UCSD-AML1 (cell line): ENCODE measurements at regions not wholly inside any gene's neighbourhood (a gene's known extent, or its start where the extent isn't known, plus 50 kb on each side); places are given as distances from the start of the nearest gene placed in this dataset.

Source experiments
- DNase-seq: peaks from one replicate; lab custom pipeline; 2025; ENCODE audit not compliant: unreplicated experiment; lab: John Stamatoyannopoulos, UW

DNA sequence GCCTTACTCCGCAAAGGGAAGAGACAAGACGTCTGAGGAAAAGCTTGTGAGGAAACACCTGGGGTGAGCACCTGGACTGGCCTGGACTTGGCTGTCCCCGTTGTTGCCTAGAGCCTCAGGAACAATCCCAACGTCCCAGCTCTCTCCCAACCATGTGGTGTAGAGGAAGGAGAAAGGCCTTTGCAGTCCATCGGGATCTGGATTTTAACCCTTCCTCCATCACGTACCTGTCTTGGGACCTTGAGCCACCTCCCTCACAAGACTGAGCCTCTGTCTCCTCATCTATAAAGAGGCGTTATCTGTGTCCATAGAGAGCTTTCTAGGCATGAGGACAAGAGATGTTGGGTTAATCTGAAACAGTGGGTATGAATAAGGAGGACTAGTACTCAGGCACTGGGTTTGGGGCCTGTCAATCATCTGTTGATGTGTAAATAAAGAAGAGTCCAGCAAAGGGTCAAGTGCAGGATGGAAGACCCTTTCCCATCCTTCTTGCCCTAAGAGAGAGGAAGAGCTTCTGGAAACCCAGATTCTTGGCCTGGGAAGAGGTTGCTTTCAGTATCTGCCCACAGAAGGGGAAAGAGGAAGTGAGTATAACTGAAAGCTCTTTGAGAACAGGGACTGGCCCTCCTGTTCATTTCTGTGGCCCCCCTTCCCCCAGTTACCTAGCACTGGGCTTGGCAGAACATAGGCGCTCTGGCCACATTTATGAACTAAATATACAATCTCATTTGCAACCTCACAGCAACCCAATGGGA lies 137.1 kb downstream of the PJA1 start:
- DNase-seq = no peak

DNA sequence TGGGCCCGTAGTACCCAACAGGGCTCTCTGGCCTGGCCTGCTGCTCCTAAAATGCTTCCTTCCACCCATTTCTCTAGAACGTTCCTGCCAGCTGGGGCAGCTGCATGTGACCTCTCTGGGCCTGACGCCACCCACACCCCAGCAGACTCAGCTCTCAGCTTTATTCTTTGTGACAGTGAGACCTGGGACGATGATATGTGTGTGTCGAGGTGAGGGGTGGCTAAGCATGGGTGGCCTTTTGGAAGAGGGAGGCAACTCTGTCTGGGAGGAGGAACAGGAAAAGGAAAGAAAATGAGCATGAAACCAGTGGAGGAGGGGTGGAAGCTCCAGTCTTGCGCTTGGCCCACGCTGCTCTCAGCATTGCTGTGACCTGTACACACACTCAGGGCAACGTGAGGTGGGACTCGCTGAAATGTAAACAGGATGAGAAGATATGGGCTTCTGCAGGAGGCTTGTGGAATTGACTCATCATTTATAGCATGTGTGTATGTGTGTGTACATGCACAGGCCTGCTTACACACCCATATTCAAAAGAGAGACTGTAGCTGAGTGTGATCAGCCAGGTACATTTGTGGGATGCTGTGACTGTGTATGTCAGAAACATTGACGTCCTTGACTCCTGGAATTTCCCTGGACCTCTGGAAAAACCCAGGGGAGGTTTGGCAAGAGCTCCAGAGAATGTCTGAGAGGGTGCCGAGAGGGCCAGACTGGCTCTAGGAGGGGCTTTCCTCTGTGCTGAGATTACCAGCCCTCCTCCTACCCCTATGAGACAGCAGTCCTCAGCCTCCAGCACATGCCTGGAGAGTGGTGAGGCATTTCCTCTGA lies 137.9 kb downstream of the PJA1 start:
- no peak for DNase-seq

DNA sequence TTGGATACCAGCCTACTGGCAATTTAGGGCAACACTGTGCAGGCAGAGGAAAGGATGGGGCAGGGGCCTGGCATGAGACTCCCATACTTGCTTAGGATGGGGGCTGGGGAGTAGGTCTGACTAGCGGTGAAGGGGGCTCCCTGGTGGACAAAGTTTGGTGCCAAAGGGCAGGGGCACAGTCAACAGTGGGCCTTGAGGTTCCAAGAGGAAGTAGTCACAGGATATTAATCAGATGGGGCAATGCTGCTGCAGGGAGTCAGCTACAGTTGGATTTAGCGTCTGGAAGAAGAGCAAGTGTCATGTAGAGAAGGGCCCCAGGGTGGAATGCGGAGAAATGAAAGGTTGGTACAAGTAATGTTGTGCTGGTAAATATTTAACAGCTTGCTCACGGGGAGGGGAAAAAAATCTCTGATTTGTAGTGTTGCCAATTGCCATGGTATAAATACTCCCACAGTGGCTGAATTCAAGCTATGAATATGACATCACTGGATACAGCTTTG lies 139.4 kb downstream of the PJA1 start:
- DNase-seq = no peak

DNA sequence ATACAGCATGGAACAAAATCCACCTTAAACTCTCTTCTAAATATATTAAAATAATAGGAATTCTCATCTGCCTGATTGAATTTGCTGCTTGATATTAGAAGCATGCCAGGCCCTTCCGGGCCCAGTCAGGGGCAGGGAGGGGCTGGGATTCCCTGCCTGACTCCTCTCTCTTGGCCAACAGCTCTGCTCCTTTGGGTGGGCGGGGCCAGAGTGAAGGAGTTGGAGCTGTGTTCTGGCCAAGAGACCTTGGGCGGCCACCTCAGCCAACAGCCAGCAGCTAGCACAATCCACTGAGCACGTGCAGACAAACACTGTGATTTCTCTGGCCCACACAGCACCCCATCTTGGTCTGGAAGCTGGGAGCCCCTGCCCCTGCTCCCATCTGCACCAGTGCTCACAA lies 140.3 kb downstream of the PJA1 start:
- DNase-seq = no peak

DNA sequence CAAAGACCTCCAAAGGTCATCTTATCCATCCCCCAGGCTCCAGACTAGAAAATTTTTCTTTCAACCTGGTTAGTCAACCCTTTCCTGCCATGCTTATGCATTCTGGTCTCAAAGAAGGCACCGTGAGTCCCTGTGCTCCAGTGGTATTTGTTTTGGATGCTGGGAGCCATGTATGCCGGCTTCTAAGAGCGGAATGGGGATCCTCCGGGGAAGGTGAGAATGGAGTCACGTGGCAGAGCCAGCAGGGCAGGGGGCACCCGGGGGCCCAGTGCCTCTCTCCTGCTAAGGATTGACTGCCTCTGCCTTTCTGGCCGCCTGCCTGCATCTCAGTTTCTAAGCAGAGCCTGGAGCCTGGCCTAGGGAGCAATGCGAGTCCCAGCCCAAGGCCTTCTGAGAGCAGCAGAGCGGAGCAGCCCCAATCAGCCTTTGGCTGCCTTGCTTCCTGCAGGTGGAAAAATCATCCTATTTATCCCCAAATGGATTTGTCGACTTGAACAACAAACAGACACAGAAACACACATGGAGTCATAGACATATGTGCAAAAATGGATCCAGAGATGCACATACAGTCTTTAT lies 141.0 kb downstream of the PJA1 start:
- no peak for DNase-seq

DNA sequence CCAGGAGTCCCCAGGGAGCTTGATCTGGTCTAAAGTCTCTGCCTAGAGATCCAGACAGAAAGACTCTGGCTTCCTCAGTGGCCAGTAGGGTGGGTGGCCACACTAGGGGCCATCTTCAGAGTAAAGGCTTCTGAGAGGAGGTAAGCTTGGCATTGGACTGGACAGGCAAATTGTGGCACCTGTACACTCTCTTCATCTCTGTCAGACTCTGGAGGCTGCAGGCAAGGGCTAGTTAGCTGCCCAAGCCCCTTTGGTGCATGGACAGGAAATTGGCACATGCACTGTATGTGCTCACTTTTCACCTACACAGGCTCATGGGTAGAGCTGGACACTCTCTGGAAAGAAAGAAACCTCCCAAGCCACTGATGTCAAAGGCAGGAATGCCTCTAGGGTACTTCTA lies 142.8 kb downstream of the PJA1 start:
- no peak for DNase-seq

DNA sequence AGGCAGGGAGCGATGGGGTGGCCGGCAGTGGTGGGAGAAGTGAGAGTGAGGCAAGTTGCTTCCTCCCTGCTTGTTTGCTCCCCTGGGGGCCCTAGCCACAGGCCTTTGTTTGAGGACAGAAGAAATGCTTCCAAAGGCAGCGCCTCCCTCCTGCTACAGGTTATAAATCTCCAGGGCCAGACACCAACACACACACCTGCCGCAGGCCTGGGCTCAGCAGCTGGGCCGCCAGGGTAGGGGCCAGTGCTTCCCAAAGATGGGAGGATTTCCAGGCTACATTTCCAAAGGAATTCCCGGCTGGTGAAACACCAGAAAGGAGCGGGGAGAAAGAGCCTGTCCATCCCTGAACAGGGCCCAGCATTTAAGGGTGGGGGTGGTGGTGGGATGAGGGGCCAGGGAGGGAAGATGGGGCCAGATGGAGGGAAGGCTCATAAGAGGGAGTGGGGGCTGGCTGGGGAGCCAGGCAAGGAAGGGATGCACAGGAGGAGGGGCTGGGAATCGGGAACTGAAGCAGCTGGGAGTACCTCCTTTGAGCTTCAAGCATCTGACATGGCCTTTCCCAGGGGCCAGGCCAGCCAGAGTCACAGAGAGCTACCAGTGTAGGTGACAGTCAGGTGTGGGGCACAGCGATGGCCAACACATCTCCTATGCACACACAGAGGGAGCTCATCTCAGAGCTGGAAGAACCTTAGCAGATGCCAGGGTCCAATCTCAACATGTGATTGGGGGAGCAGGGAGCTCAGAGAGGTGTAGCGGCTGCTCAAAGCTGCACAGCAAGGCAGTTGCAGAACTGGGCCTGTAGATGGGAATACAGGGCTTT lies 143.9 kb downstream of the PJA1 start:
- no peak for DNase-seq

DNA sequence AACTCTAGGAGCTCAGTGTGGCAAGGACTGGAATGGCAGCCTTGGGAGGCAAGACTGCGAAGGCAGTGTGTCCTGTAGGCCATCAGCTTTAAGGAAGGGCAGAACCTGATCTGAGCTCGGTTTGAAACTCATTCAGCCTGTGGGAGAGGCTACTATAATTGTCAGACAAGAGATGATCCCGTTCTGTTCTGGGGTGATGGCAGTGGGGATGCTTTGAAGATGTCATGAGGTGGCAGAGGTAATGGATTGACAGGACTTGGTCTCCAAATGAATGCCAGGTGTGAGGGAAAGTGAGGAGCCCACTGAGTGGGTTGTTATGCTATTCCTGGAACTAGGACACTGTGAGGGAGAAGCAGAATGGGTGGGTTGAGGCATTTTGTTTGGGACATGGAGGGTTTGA lies 144.9 kb downstream of the PJA1 start:
- DNase-seq = no peak

DNA sequence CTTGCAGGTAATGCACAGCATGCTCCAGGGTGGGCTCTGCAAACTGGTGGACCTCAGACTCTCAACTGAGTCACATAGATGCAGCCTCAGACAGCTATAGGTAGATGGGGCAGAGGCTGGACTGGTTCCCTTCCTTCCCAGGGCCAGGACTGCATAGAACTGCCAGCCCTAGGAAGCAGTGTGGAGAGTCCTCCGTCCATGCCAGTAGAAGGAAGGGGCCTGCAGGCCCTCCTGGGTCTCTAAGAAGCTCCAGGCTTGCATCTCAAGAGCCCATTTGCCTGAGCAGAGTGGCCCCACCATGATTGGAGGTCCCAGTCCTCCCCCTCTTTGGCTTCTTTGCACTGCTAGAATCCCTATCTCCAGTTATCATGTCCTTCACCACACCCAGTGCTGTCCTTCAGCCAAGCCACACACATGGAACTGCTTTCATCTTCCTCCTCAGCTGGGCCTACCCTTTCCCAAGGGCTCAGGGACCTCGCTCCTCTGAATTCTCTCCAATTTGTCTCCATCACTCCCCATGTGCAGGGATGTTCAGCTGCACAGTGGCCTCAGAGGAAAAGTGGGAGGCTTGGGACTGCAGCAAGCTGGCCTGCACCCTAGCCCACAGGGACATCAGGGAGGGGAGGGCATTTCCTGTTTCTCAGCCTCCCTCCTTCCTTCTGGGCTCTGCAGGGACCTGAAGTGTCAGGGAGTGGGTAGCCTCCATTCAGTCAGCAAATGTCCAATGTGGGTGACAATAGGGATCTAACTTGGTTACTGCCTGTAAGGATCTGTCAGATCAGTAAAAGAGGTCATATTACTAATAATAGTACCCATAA lies 146.0 kb downstream of the PJA1 start:
- DNase-seq = no peak

DNA sequence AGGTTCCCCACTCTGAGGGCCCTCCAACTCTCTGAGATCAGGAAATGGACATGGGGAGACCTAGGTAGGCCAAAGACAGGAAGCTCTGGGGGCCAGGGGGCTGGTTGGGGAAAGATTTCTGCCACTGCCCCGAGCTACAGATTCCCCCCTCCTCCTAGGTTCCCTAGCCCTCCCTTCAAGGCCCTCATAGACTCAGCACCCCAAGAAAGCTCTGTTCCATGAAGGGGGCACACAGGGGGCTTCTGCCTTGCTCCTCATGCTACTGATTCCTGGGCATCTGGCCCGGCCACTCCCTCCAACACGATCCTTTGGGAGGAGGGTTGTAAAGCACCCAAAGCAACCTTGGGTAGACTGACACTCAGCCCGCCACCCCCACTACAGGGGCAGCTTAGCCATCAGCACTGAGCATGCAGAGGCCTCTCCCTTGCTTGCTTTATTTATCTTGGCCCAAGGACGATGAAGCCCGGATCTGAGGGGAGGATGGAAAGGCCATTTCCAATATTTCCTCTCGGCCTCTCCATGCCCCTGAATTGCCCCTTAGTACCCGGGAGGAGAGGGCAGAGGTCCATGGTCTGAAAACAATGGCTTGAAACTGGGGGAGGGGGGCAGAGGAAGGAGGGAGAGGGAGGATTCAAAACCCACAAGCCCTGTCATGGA lies 146.7 kb downstream of the PJA1 start:
- DNase-seq = no peak

DNA sequence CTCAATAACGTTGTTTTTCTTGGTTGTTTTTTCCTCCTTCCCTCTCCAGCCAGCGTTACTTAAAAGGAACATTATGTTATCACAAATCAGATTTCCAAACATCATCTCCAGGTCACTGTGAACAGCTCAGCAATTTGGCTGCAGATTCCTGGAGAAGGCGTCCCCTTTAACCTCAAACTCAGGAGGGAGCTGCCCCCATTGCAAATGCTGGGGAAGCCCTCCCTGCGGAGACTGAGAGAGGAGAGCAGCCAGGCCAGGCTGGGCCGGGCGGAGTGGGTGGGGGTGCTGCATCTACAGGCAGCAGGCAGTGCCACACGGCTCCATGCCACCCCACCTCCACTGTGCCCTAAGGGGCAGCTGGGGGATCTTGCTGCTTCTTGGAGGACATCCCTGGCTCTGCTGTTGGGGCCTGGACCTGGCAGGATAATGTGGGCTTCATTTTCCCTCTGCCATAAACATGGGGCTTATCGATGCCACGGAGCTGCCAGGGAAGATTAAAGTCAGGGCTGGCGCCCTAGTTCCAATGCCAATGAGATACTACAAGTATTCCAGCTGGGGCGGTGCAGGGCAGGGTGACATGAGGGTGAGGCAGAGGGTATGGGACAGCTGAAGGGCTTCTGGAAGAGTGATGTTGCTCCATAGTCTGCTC lies 148.8 kb downstream of the PJA1 start:
- DNase-seq = no peak

DNA sequence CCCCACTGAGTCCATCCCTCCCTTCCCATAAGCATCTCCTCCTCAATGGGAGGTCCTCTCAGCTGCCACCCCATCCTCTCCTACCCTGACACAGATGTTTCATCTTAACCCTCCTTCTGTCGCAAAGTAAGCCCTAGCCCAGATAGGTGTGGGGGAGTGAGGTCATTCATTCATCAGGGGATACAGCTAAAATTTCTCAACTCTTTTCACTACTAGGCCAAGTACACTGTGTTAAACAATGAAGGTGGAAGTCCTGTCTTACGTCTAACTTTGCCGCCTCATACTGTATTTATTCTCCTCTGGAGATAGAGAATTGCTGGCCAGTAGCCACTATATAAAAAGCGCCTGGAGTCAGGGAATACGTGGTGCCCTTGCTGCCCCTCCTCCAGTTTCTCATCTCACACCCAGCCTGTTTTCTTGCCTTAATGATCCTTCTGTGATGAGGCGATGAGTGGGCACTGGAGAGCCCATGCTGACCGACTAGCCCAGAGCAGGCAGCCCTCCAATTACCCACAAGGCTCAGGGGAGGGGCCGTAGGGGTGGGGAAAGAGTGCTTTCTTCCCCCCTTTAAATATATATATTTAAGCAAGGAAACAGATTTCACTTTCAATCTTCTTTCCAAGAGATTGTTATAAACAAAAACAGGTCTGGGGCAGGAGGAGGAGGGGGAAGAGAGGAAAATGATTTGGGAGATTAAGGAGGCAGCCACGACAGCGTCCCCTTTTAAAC lies 149.5 kb downstream of the PJA1 start:
- DNase-seq = no peak

DNA sequence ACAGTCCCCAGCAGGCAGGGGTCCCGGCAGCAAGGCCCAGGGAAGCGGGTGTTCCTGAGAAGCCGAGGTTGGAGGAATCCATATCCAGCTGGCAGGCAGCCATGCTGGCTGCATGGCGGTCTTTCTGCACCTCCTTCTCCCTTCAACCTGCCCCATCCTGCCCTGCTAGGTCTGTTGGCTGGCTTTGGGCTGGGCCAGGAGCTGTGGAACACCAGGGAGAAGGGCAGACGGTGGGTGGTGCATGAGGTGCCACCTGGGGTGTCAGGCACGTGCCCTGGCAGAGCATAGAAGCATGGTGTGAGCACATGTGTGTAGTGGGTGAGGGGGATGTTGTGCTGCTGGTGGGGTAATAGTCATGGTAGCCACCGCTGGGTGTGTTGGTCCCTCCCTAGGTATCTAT lies 150.1 kb downstream of the PJA1 start:
- no peak for DNase-seq

DNA sequence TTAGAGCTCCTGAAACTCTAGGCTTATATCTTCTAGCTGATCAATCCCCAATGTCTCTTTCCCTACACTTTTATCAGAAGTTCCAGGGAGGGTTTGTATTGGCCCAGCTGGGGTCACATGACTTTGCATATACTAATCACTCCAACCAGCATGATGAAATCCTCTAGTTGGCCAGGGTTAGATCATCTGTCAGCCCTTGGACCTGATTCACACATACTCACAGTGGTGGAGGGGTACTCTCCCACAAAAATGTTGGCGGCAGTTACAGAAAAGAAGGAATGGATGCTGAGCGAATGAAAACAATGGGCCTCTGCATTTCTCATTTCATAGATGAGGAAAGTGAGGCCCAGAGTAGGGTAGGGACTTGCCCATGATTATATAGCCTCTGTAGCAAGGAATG lies 151.1 kb downstream of the PJA1 start:
- DNase-seq = no peak

DNA sequence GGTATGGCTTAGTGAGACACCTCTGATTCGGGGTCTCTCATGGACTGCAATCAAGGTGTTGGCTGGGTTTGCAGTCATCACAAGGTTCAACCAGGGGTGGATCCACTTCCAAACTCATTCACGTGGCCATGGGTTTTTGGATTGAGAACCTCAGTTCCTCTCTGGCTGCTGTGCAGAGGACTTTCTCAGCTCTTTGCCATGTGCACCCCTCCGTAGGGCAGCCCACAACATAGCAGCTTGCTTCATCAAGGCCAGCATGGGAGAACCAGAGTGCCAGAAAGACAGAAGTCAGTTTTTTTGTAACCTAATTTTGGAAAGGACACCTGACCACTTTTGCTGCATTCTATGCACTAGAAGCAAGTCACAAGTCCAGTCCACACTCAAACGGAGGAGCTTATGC lies 154.9 kb downstream of the PJA1 start:
- no peak for DNase-seq

DNA sequence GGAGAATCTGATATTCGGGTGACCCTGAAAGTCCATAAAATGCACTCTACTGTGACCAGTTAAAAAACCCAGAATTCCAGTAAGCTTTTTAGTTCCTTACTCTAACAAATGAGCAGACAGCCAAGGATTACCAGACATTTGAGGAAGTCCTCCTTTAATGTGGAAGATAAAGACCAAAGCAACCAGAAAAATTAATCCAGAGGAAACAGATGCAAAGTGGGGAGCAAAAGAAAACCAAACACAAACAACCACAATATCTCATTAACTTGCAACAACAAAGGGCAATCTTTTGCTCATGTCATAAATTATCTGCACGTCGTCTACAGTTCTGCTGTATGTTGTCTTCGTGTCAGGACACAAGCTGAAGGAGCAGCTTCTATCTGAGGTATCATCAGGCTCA lies 164.4 kb downstream of the PJA1 start:
- no peak for DNase-seq

DNA sequence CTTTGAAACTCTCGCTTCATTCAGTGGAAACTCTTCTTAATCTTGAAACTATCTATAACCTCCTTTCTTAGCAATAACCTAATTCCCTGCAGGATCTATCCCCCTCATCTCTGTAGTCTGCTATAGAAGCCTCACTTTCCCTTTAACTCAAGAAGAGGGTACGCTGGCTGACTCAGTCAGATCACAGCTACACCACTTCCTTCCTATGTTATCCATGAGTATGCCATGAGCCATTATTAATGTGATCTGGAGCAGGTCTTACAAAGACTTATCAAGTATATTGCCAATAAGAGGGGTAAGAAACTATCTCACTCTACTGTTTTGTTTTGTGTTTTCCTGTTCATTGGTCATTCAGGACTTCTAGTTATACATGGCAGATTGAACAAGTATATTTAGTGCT lies 165.3 kb downstream of the PJA1 start:
- no peak for DNase-seq

DNA sequence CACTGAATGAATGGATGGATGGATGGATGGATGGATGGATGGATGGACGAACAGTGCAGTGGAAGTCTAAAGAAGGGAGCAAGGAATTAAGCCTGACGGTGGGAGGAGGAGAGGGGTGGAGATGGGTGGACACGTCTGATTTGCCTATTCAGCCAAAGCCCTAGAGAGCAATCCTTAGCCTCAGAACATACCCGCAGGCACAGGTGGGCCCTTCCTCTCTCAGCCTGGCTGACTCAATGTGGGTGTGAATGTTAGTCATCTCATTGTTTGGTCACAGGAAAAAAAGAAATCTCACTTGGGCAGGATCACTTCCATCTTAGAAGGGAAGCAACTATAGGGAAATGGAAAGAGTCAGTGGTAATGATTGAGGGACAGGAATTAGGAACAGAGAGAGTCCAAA lies 165.9 kb downstream of the PJA1 start:
- DNase-seq = no peak

DNA sequence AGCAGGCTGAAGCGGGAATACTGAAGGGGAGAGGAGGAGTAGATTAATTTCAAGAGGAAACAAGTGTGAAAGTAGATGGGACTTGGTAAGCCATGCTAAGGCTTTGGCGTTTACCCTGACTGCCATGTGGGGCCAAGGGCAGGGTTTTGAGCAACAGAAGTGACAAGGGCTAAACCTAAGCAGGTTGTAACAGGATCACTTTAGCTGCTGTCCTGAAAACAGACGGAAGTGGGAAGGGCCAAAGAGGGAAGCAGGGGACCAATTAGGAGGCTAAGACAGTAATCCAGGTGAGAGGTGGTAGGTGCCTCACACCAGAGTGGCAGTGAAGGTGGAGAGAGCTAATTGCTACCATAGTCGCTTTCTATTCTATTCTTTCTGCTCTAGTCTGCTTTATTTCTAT lies 166.5 kb downstream of the PJA1 start:
- no peak for DNase-seq
